MG63 (cell line): ENCODE measurements at regions not wholly inside any gene's neighbourhood (a gene's known extent, or its start where the extent isn't known, plus 50 kb on each side); places are given as distances from the start of the nearest gene placed in this dataset.

Experiments
- DNase-seq: peaks from one replicate; pipeline ENCODE4 v3.0.0-alpha.2; 2020
- H3K27me3 ChIP-seq: fragments of 250-450 bp; sonication (Bioruptor Pico); 2 replicates; pipeline ENCODE4 v1.5.1; 2020; ENCODE audit warnings: mild to moderate bottlenecking, moderate library complexity
- H3K36me3 ChIP-seq: fragments of 250-450 bp; sonication (Bioruptor Pico); 2 replicates; pipeline ENCODE4 v1.5.1; 2020; ENCODE audit warnings: mild to moderate bottlenecking, moderate library complexity
- H3K4me3 ChIP-seq: fragments of 250-450 bp; sonication (Bioruptor Pico); 2 replicates; pipeline ENCODE4 v1.5.1; 2020; ENCODE audit warnings: mild to moderate bottlenecking, moderate library complexity
- H3K9me3 ChIP-seq: fragments of 250-450 bp; sonication (Bioruptor Pico); 2 replicates; pipeline ENCODE4 v1.5.1; 2020; ENCODE audit warnings: mild to moderate bottlenecking, moderate library complexity

- DNase-seq = no peak
- Histone ChIP-seq H3K4me3 (no peak overlapping the region), H3K36me3 (no peaks in the 10 kb centered on the region)
Observed at GRCh38 chr9:69987457-69987856, 56.2 kb upstream of the MAMDC2 start.

DNA sequence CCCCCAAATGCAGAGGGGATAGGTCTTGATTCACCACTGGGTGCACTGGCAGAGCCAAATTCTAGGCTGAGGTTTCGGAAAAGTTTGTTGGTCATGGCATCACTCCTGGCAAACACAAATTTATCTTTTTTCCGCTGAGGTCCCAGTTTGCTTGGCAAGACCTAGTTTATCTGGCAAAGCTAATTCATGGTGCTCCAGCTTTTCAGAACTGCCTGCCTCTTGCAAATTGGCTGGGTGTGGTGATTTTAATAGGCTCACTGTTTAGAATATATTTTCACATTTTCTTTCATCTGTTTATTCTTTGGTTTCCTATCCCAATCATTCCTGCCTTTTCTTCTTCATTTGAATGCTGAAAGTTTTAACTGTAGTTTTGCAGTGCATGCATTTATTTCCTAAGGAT lies 50.5 kb upstream of the MAMDC2 start:
- H3K9me3 ChIP-seq = no peaks in the 10 kb centered on the region

More at GRCh38 chr9:69987457-69987856, 56.2 kb upstream of the MAMDC2 start:
- no peaks in the 10 kb centered on the region for H3K27me3 ChIP-seq
- H3K9me3 ChIP-seq = no peaks in the 10 kb centered on the region

More for the DNA sequence above, 50.5 kb upstream of the MAMDC2 start:
- no peaks in the 10 kb centered on the region for H3K36me3 ChIP-seq
- H3K4me3 ChIP-seq = no peak overlapping the region
- H3K27me3 ChIP-seq = no peaks in the 10 kb centered on the region
- DNase-seq = no peak
